22Rv1 (cell line): ENCODE measurements at regions not wholly inside any gene's neighbourhood (a gene's known extent, or its start where the extent isn't known, plus 50 kb on each side); places are given as distances from the start of the nearest gene placed in this dataset.

Experiments
- CTCF ChIP-seq: fragments of 450-650 bp; IDR thresholded peaks from 2 replicates; pipeline ENCODE4 v1.5.1; 2017; ENCODE audit warnings: mild to moderate bottlenecking
- ZFX ChIP-seq: fragments of 450-650 bp; IDR thresholded peaks from 2 replicates; pipeline ENCODE4 v1.6.1; 2017; ENCODE audit warnings: antibody characterized with exemption, borderline replicate concordance

GRCh38 chr12:68392376-68392775 is 60.2 kb upstream of the MDM1 start:
- no peak for TF ChIP-seq CTCF
- TF ChIP-seq ZFX = no peak
